GM19023 (cell line): ENCODE measurements at regions not wholly inside any gene's neighbourhood (a gene's known extent, or its start where the extent isn't known, plus 50 kb on each side); places are given as distances from the start of the nearest gene placed in this dataset.
"Not testable (repeated sequence)": the region's sequence is repeated elsewhere in the genome, so short reads cannot be mapped to it uniquely, and the experiment has no call there.

ENCODE experiments used
- ATAC-seq: cut with Tn5 transposase; IDR thresholded peaks from one replicate; pipeline ENCODE4 v1.9.1; 2021; ENCODE audit warnings: mild to moderate bottlenecking, moderate library complexity; ENCODE audit not compliant: unreplicated experiment

DNA sequence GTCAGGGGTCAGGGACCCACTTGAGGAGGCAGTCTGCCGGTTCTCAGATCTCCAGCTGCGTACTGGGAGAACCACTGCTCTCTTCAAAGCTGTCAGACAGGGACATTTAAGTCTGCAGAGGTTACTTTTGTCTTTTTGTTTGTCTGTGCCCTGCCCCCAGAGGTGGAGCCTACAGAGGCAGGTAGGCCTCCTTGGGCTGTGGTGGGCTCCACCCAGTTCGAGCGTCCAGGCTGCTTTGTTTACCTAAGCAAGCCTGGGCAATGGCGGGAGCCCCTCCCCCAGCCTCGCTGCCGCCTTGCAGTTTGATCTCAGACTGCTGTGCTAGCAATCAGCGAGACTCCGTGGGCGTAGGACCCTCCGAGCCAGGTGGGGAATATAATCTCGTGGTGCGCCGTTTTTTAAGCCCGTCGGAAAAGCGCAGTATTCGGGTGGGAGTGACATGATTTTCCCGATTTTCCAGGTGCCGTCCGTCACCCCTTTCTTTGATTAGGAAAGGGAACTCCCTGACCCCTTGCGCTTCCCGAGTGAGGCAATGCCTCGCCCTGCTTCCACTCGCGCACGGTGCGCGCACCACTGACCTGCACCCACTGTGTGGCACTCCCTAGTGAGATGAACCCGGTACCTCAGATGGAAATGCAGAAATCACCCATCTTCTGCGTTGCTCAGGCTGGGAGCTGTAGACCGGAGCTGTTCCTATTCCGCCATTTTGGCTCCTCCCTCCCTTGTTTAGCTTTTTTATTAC is 268.6 kb upstream of the SATB1 start:
- ATAC-seq, result not testable (repeated sequence)

DNA sequence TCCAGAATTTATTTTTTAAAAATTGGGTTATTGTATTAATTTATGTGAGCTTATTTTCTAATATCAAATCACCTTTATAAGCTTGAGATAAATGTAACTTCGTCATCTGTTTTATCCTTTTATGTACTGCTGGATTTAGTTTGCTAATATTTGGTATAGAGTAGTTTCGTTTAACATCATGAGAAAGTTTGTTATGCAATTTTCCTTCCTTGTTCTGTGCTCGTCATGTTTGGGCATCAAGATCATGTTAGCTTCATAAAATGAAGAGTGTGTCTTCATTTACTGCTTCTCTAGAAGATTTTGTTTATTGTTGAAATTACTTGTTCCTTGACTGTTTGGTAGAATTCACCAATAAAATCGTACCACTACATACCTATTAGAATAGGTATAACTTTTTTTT is 262.1 kb upstream of the SATB1 start:
- no peak for ATAC-seq

DNA sequence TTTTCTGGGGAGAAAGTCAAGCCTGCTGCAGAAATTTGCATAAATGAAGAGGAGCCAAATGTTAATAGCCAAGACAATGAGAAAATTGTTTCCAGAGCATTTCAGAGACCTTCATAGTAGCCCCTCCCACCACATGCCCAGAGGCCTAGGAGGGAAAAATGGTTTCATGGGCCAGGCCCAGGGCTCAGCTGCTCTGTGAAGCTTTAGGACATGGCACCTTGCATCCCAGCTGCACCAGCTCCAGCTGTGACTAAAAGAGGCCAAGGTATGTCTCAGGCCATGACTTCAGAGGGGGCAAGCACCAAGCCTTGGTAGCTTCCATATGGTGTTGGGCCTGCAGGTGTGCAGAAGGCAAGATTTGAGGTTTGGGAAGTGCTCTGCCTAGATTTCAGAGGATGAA is 258.8 kb upstream of the SATB1 start:
- no peak for ATAC-seq

DNA sequence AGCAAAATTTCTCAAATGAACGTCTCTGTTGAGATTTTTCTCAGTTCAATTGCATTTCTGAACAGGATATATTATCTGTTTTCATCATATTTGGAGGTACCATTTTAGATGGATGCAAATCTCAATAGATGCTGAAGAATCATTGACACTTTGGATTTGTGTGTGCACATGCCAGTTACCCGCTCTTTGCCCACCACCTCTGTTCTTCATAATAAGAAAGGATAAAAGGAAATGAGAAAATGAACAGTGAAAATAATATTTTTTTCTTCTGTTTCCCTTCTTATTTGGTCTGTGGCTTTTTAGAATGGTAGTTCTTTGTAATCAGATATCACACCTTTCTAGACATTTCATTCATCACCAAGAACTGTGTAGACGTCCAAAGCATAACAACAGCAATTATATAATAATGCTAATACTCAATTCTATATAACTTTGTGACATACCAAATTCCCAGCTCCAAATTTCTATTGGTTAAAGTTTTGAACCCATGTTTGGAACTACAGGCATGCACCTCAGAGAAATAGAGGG is 256.7 kb upstream of the SATB1 start:
- no peak for ATAC-seq

DNA sequence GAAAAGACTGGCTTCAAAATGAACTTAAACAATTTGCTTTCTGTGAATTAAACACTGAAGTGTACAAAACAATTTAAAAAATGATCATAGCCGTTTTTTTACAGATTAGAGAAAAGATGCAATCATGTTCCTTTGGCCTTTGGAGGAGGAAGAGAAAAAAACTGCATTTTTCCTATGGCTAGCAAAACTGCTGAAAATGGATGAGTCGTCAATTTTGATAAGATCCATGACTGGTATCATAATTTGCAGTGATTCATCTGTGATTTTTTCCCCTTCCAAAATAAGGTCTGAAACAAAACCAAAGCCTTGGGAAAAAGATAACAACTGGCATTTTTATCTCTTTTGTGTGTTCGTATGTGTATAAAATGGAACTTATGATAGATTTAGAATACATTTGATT is 255.6 kb upstream of the SATB1 start:
- ATAC-seq, result no peak

DNA sequence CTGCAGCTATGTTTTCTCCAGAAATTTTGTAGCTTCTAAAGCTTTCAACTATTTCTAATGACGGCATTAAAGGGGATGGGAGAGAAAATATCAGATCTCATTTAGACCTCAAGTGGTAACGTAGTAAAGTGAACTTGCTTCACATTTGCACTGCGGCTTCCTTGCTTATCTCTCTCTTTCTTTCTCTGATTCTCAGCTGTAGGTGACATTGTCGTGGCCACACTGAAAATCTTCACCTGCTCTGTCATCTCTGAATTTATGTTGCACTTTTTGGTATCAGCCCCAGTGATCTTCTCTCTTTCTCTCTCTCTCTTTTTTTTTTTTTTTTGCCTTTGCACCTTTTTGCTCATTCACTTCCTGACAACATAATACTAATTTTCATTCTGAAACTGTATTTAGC is 254.1 kb upstream of the SATB1 start:
- ATAC-seq, result no peak

DNA sequence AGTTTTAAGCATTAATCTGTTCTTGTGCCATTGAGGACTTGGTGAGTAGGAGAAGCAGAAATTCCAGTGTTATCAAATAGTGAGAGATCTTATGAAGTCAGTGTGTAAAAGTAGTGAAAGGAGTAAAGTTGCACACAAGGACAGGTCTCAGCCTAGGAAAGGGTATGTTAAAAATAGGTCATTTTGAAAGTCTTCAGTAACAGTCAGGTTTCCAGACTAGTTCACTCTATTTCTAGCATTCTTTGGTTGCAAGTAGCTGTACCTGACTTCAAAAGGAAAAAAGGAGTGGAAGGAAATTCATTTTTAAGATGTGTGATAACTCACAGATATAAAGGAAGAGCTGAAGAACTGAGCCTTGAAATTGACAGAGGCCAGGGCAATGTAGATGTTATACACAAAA is 250.1 kb upstream of the SATB1 start:
- ATAC-seq, result no peak

DNA sequence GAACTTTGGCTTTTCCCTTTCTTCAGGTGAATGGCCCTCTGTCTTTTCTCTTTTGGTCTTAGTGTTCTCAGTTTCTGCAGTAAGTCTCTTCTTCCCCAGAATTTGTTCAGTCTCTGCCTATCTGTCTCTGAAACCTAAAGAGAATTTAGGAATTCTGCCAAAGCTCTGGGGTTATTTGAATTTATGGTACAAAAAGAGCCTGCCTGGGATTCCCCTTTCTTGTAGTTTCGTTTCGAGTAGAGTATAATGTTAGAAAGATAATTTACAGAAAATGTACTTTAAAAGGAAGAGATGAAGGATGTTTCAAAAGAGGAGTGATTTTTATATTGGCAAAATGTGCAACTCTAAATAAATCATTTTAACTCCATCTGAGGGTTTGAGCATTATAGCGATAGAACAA is 247.4 kb upstream of the SATB1 start:
- ATAC-seq, result no peak

DNA sequence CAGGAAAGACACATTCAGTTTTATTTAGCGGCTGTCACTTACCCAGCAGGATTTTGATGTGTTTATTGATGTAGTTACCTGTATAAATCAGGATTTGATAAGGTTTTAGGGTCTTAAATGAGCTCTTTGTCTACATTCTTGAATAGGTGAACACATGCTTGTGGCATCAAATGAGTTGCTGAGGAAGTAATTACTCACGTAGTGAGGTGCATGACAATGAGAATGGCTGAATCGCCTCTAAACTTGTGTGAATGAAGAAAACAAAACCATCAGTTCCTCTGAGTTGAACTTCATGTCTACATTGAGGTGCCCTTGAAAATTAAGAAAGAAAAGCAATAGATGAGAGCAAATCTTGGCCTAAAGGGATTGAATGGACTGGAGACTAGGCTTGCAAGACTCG is 245.6 kb upstream of the SATB1 start:
- no peak for ATAC-seq

DNA sequence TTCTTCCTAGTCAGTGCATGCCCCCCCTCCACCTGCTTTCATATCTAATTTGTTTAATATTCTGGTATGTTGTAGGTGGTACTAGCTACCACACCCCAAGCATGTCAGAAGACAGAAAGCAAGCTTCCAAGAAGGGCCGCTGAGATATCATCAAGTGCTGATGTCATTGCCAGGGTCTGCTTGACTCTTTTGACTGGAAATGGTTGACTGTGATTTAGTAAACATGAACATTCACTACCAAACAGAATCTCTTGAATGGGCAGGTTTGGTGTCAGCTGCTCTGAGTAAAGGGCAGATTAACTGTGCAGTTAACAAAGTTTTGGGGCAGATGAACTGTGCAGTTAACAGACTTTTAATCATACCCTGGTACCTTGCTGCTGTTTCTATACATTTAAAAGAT is 244.2 kb upstream of the SATB1 start:
- no peak for ATAC-seq

DNA sequence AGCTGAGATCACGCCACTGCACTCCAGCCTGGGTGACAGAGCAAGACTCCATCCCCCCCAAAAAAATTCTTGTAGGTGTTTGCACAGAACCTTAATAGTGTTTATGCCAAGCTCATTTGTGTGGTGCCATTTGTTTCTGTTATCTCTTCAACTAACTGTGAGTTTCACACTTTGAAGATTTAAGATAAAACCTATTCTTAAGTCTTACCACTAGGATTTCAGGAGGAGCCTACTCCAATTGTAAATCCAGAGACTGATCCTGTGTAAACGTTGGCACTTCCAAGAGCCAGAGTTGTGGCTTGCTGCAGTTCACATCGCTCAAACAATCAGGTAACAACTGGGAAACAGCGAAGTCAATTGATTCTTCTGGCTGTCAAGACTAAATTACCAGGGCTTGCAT is 242.4 kb upstream of the SATB1 start:
- no peak for ATAC-seq

DNA sequence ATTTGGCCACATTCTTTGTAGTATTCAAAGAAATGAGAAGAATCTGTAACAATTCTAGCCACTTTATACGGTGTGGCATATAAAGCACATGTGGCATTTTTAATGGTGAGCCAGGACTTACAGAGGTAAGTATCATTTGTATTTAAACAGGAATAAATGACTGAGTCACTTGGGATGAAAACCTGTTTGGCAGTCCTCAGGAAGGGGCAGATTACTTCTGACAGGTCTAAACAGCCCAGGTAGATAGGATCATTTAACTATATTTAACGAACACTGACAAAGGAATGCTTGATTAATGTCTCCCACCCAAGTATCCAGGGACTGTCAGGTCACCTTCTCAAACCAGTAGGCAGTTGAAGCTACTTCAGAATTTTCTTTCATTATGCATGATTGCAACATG is 241.5 kb upstream of the SATB1 start:
- no peak for ATAC-seq

DNA sequence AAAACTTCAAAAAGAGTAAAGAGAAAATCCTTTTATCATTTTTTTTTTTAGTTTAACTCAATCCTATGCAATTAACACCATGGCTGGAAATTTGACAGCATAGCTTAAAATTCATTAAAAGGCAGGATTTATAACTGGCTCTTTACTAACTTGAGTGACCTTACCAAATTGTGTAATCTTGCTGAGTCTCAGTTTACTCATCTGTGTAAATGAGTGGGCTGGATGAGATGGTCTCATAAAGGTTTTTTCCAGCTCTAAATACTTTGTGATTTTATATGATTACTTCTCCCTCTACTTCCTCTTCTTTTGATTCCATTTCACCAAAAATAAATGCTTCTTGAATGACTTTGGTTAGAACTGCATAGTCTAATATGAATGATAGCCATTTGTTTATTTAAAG is 234.9 kb upstream of the SATB1 start:
- ATAC-seq, result no peak

DNA sequence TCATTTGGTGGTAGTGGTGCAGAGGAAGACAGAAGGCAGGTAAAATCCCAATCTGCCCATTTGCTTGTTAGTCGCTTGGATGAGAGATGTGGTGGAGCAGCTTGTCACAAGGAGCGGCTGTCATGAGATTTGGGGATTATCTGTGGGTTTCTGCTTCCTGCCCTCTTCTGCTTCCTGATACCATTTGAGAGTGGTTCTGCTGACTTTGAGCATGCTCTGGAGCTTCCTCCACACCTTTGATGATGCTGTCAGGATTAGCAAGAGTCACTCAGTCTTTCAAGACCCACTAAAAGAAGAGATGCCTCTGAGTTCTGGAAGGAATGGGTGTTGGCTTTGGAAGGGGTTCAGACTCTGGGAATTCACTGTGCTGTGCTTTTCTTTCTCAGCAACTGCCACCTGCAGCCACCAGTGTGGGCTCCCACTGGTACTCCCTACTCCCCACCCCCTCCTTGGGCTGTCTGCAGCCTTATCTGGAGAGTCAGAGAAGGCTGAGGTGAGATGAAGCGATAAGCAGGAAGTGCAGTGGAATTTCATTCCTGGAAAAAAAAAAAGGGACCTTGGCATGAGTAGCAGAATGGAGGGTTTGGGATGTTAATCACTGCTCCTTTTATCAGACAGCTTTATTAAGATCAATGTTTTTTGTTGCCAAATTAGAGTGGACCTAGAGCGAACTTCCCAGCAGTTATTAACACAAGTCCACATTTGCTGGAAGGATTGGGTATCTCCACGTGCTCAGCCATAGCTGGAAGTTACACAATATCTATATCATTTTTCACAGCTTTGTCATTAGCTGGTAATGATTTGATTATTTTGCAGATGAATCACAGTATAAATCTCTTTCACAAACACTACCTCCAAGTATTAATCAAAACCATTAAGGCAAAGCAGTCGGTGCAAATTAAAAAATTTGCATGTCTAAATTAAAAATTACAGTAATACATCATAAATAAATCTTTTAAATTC is 233.0 kb upstream of the SATB1 start:
- no peak for ATAC-seq

DNA sequence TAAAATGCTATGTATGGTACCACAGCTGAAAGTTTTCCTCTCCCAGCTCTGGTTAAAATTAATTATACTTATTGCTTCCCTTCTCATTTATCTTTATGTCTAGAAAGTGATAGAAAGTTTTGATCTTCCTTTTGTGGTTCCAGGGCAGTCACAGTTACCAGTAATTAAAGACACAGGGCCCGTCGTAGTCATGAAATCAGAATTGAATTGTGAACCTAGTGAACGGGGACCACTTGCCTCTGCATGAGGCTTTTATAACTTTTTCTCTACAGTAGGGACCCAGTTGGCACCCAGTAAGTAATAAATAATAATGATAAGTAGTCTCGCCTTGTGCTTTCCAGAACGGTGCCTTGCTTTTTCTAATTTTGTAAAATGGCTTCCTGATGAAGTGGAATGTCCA is 231.7 kb upstream of the SATB1 start:
- no peak for ATAC-seq

DNA sequence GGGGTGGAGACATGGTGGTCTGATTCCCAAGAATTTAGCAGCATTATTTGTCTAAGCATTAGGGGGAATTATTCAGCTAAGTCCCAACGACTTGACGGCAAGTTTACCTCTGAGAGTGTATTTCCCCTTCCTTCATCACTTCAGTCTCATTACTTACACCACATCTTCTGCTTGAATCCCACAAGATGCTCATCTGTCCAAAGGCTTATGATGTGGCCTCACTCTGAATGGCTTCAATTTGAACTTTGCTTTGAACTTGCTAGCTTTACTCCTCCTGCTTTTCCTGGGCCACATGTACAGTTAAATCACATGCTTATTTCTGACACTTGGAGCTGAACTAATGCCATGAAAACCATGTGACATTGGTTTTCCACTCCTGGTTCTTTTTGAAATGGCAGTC is 231.3 kb upstream of the SATB1 start:
- no peak for ATAC-seq

DNA sequence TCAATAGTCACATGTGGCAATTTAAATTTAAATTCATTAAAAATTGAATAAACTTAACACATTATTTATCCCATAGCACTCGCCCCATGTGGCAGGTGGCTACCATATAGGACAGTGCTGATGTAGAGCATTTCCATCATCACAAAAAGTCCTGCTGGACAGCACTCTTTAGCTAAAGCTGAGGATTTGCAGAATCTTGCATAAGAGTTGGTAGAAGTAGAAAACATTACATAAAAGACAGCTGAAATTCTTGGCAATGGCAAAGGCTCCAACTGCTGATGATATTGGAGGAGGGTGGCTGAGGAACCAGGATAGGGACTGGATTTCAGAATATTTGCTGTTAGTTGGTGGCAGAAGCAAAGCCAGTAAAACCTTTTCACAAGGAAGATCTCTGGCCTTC is 230.7 kb upstream of the SATB1 start:
- no peak for ATAC-seq

DNA sequence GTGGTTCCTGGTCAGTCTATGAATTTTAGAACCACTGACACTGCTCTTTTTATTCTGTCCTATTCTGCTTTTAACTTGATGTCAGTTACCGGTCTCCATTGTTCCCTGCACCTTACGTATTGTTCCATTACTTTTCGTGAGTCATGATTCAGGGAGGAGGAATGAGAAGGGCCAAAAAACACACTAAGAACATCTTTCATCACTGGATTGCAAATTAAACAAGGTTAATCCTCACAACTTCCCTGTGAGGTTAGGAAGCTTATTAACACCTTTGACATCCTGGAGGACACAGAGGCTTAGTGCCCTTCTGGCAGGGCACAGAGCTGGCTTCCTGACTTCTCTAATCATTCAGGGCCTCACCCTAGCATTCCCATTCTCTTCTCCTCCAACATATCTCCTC is 227.6 kb upstream of the SATB1 start:
- no peak for ATAC-seq

DNA sequence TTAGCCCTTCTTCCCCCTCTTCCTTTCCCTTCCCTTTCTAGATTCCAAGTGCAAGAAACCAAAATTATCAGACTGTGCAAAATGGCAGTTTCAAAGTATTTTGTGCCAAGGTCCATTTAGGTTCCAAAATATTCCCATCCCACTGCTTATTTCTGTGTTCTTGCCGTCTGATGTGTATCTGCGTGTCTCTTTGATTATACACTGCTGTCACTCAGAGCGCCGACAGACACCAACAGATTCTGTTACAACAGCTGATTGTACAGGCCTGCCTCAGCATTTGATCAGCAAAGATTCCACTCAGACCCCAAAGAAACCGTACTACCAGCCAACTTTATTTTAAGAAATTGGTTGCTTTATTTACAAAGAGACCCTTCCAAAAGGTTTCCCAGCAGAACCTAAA is 225.6 kb upstream of the SATB1 start:
- ATAC-seq, result no peak

DNA sequence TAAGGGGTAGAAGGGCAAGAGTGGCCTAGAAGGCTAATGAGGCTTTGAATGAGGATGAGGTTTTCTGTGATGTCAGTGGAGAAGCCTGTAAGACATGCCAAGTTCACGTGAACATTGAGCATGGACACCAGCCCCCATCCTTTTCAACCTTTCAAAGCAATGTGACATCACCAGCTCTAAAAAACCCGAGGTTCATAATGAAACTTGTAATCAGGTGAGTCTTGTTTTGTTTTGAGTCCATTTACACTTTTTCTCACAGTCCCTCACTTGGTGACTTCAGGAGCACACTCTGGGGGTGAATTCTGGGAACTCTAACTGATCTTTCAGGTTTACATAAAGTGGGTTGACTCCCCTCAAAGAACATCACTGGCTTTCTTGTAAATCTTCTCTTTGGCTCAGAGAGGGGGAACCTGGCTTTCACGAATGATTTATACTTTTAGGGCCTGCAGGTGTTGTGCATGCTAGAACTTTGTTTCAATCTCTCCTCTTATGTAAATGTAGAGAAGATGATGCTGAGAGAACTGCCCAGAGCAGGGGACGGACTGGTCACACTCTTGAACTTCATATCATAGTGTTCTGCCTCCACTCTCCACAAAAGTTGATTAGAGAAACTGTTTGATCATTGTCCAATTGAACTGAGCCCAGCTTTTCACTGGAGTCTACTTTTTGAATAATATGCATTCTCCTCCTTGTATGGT is 224.7 kb upstream of the SATB1 start:
- ATAC-seq, result peak; percentile 90

DNA sequence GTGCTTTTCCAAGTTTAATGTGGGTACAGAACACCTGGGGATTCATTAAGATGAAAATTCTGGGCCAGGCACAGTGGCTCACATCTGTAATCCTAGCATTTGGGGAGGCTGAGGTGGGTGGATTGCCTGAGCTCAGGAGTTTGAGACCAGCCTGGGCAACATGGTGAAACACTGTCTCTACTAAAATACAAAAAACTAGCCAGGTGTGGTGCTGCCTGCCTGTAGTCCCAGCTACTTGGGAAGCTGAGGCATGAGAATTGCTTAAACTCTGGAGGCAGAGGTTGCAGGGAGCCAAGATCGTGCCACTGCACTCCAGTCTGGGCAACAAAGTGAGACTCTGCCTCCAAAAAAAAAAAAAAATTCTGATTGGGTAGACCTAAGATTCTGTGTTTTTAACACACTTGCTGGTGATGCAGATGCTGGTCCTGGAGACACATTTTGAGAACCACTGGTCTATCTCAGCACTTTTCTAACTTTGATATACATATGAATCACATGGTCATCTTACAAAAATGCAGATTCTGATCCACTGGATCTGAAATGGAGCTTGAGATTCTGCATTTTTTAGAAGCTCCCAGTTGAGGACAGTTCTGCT is 223.8 kb upstream of the SATB1 start:
- no peak for ATAC-seq
